ENCODE measurements at regions not wholly inside any gene's neighbourhood (a gene's known extent, or its start where the extent isn't known, plus 50 kb on each side); places are given as distances from the start of the nearest gene placed in this dataset.

GRCh38 chr11:112728288-112728687 lies 232.9 kb upstream of the NCAM1 start:
- H4K5ac ChIP-seq (ENCODE audit: low read length): no peak overlapping the region
- no peak overlapping the region for H3K9ac ChIP-seq (ENCODE audit: low read length)
- H3K4ac ChIP-seq (ENCODE audit: low read depth, low read length): no peak overlapping the region
- no peak overlapping the region for H3K56ac ChIP-seq (ENCODE audit: low read length)
- no peak overlapping the region for H2BK120ac ChIP-seq (ENCODE audit: low read depth, low read length)
- H2AK5ac ChIP-seq (ENCODE audit: low read length): no peak overlapping the region
- H4K8ac ChIP-seq (ENCODE audit: low read depth, low read length): no peak overlapping the region
- no peak overlapping the region for H3K4me3 ChIP-seq (ENCODE audit: low read length)
- no peak overlapping the region for H2BK5ac ChIP-seq (ENCODE audit: low read length)
- WGBS (ENCODE audit: extremely low coverage, insufficient coverage, low lambda C conversion rate): no CpG with 5 or more reads among the region's 2 CpGs
- H2BK15ac ChIP-seq (replicated peaks; ENCODE audit: low read depth): no peak overlapping the region
- no peaks in the 10 kb centered on the region for H3K36me3 ChIP-seq (ENCODE audit: control insufficient read depth, insufficient read depth, low read length)
- no peaks in the 10 kb centered on the region for H3K79me2 ChIP-seq (ENCODE audit: control insufficient read depth, insufficient read depth, low read length)
- H3K27ac ChIP-seq (ENCODE audit: low read depth, low read length): no peak overlapping the region
- no peak overlapping the region for H3K23ac ChIP-seq (ENCODE audit: low read length)
- H3K27me3 ChIP-seq (ENCODE audit: insufficient read depth, low read length, poor library complexity): no peaks in the 10 kb centered on the region
- no peak overlapping the region for H3K4me2 ChIP-seq (ENCODE audit: low read length)
- H3K4me1 ChIP-seq (ENCODE audit: control insufficient read depth, low read depth, low read length): no peaks in the 10 kb centered on the region
- no peak overlapping the region for H3K18ac ChIP-seq (ENCODE audit: low read length)
- DNase-seq: no peak
- no peaks in the 10 kb centered on the region for H3K79me1 ChIP-seq (ENCODE audit: low read length)

- H3K23ac ChIP-seq (ENCODE audit: low read length): no peak overlapping the region
These were observed 232.5 kb upstream of the NCAM1 start for GRCh38 chr11:112728716-112729115.

GRCh38 chr11:112730591-112730990 lies 230.6 kb upstream of the NCAM1 start:
- no CpG with 5 or more reads among the region's 5 CpGs for WGBS (ENCODE audit: extremely low coverage, insufficient coverage, low lambda C conversion rate)
- no peak for DNase-seq
- no peak overlapping the region for H3K23ac ChIP-seq (ENCODE audit: low read length)

More at GRCh38 chr11:112728716-112729115, 232.5 kb upstream of the NCAM1 start:
- H3K18ac ChIP-seq (ENCODE audit: low read length): no peak overlapping the region
- H3K56ac ChIP-seq (ENCODE audit: low read length): no peak overlapping the region
- H3K9ac ChIP-seq (ENCODE audit: low read length): no peak overlapping the region
- no peaks in the 10 kb centered on the region for H3K36me3 ChIP-seq (ENCODE audit: control insufficient read depth, insufficient read depth, low read length)
- no peaks in the 10 kb centered on the region for H3K79me2 ChIP-seq (ENCODE audit: control insufficient read depth, insufficient read depth, low read length)
- no peaks in the 10 kb centered on the region for H3K4me1 ChIP-seq (ENCODE audit: control insufficient read depth, low read depth, low read length)
- H2BK15ac ChIP-seq (replicated peaks; ENCODE audit: low read depth): no peak overlapping the region
- no peak overlapping the region for H2AK5ac ChIP-seq (ENCODE audit: low read length)
- H3K4ac ChIP-seq (ENCODE audit: low read depth, low read length): no peak overlapping the region
- no peaks in the 10 kb centered on the region for H3K79me1 ChIP-seq (ENCODE audit: low read length)
- H3K4me2 ChIP-seq (ENCODE audit: low read length): no peak overlapping the region
- no CpG with 5 or more reads among the region's 4 CpGs for WGBS (ENCODE audit: extremely low coverage, insufficient coverage, low lambda C conversion rate)
- no peak overlapping the region for H3K27ac ChIP-seq (ENCODE audit: low read depth, low read length)
- no peak for DNase-seq
- no peak overlapping the region for H2BK120ac ChIP-seq (ENCODE audit: low read depth, low read length)
- no peak overlapping the region for H4K8ac ChIP-seq (ENCODE audit: low read depth, low read length)
- no peak overlapping the region for H2BK5ac ChIP-seq (ENCODE audit: low read length)
- no peak overlapping the region for H4K5ac ChIP-seq (ENCODE audit: low read length)
- H3K4me3 ChIP-seq (ENCODE audit: low read length): no peak overlapping the region
- no peaks in the 10 kb centered on the region for H3K27me3 ChIP-seq (ENCODE audit: insufficient read depth, low read length, poor library complexity)

GRCh38 chr11:112731538-112731937 lies 229.7 kb upstream of the NCAM1 start:
- H2BK5ac ChIP-seq (ENCODE audit: low read length): no peak overlapping the region
- H3K36me3 ChIP-seq (ENCODE audit: control insufficient read depth, insufficient read depth, low read length): no peaks in the 10 kb centered on the region
- H3K79me2 ChIP-seq (ENCODE audit: control insufficient read depth, insufficient read depth, low read length): no peaks in the 10 kb centered on the region
- no peak overlapping the region for H4K8ac ChIP-seq (ENCODE audit: low read depth, low read length)
- H2BK15ac ChIP-seq (replicated peaks; ENCODE audit: low read depth): no peak overlapping the region
- no CpG with 5 or more reads among the region's 2 CpGs for WGBS (ENCODE audit: extremely low coverage, insufficient coverage, low lambda C conversion rate)
- H3K4me3 ChIP-seq (ENCODE audit: low read length): no peak overlapping the region
- H3K4ac ChIP-seq (ENCODE audit: low read depth, low read length): no peak overlapping the region
- H3K4me1 ChIP-seq (ENCODE audit: control insufficient read depth, low read depth, low read length): no peaks in the 10 kb centered on the region
- H3K27me3 ChIP-seq (ENCODE audit: insufficient read depth, low read length, poor library complexity): no peaks in the 10 kb centered on the region
- H3K9ac ChIP-seq (ENCODE audit: low read length): no peak overlapping the region
- H2BK120ac ChIP-seq (ENCODE audit: low read depth, low read length): no peak overlapping the region
- no peak overlapping the region for H2AK5ac ChIP-seq (ENCODE audit: low read length)
- H3K23ac ChIP-seq (ENCODE audit: low read length): no peak overlapping the region
- H3K18ac ChIP-seq (ENCODE audit: low read length): no peak overlapping the region
- H3K79me1 ChIP-seq (ENCODE audit: low read length): no peaks in the 10 kb centered on the region
- no peak overlapping the region for H3K4me2 ChIP-seq (ENCODE audit: low read length)
- H4K5ac ChIP-seq (ENCODE audit: low read length): no peak overlapping the region
- no peak overlapping the region for H3K56ac ChIP-seq (ENCODE audit: low read length)
- DNase-seq: no peak
- H3K27ac ChIP-seq (ENCODE audit: low read depth, low read length): no peak overlapping the region

More at GRCh38 chr11:112730591-112730990, 230.6 kb upstream of the NCAM1 start:
- Histone ChIP-seq H3K79me2 (ENCODE audit: control insufficient read depth, insufficient read depth, low read length) (no peaks in the 10 kb centered on the region), H3K36me3 (ENCODE audit: control insufficient read depth, insufficient read depth, low read length) (no peaks in the 10 kb centered on the region), H3K4me1 (ENCODE audit: control insufficient read depth, low read depth, low read length) (no peaks in the 10 kb centered on the region), H3K27me3 (ENCODE audit: insufficient read depth, low read length, poor library complexity) (no peaks in the 10 kb centered on the region), H2BK120ac (ENCODE audit: low read depth, low read length) (no peak overlapping the region), H4K5ac (ENCODE audit: low read length) (no peak overlapping the region), H2BK15ac (replicated peaks; ENCODE audit: low read depth) (no peak overlapping the region), H3K79me1 (ENCODE audit: low read length) (no peaks in the 10 kb centered on the region), H3K27ac (ENCODE audit: low read depth, low read length) (no peak overlapping the region), H3K9ac (ENCODE audit: low read length) (no peak overlapping the region), H3K56ac (ENCODE audit: low read length) (no peak overlapping the region), H3K18ac (ENCODE audit: low read length) (no peak overlapping the region), H2BK5ac (ENCODE audit: low read length) (no peak overlapping the region), H3K4ac (ENCODE audit: low read depth, low read length) (no peak overlapping the region), H3K4me3 (ENCODE audit: low read length) (no peak overlapping the region), H4K8ac (ENCODE audit: low read depth, low read length) (no peak overlapping the region), H2AK5ac (ENCODE audit: low read length) (no peak overlapping the region), H3K4me2 (ENCODE audit: low read length) (no peak overlapping the region)

GRCh38 chr11:112732031-112732430 lies 229.2 kb upstream of the NCAM1 start:
- no peaks in the 10 kb centered on the region for H3K27me3 ChIP-seq (ENCODE audit: insufficient read depth, low read length, poor library complexity)
- no peaks in the 10 kb centered on the region for H3K36me3 ChIP-seq (ENCODE audit: control insufficient read depth, insufficient read depth, low read length)
- H3K4me2 ChIP-seq (ENCODE audit: low read length): no peak overlapping the region
- H3K4me3 ChIP-seq (ENCODE audit: low read length): no peak overlapping the region
- no peak for DNase-seq
- H3K56ac ChIP-seq (ENCODE audit: low read length): no peak overlapping the region
- no peak overlapping the region for H3K4ac ChIP-seq (ENCODE audit: low read depth, low read length)
- no peaks in the 10 kb centered on the region for H3K4me1 ChIP-seq (ENCODE audit: control insufficient read depth, low read depth, low read length)
- no peak overlapping the region for H3K27ac ChIP-seq (ENCODE audit: low read depth, low read length)
- H4K8ac ChIP-seq (ENCODE audit: low read depth, low read length): no peak overlapping the region
- WGBS (ENCODE audit: extremely low coverage, insufficient coverage, low lambda C conversion rate): no CpG with 5 or more reads among the region's 4 CpGs
- no peak overlapping the region for H2AK5ac ChIP-seq (ENCODE audit: low read length)
- H3K79me2 ChIP-seq (ENCODE audit: control insufficient read depth, insufficient read depth, low read length): no peaks in the 10 kb centered on the region
- no peak overlapping the region for H4K5ac ChIP-seq (ENCODE audit: low read length)
- H2BK120ac ChIP-seq (ENCODE audit: low read depth, low read length): no peak overlapping the region
- H2BK5ac ChIP-seq (ENCODE audit: low read length): no peak overlapping the region
- H3K18ac ChIP-seq (ENCODE audit: low read length): no peak overlapping the region
- H3K79me1 ChIP-seq (ENCODE audit: low read length): no peaks in the 10 kb centered on the region
- no peak overlapping the region for H2BK15ac ChIP-seq (replicated peaks; ENCODE audit: low read depth)
- no peak overlapping the region for H3K23ac ChIP-seq (ENCODE audit: low read length)
- H3K9ac ChIP-seq (ENCODE audit: low read length): no peak overlapping the region

- Histone ChIP-seq H3K79me1 (ENCODE audit: low read length) (no peaks in the 10 kb centered on the region), H3K4ac (ENCODE audit: low read depth, low read length) (no peak overlapping the region), H3K23ac (ENCODE audit: low read length) (no peak overlapping the region), H3K18ac (ENCODE audit: low read length) (no peak overlapping the region), H2BK15ac (replicated peaks; ENCODE audit: low read depth) (no peak overlapping the region), H2BK5ac (ENCODE audit: low read length) (no peak overlapping the region), H3K27me3 (ENCODE audit: insufficient read depth, low read length, poor library complexity) (no peaks in the 10 kb centered on the region), H4K5ac (ENCODE audit: low read length) (no peak overlapping the region), H3K79me2 (ENCODE audit: control insufficient read depth, insufficient read depth, low read length) (no peaks in the 10 kb centered on the region), H3K9ac (ENCODE audit: low read length) (no peak overlapping the region), H2AK5ac (ENCODE audit: low read length) (no peak overlapping the region), H3K36me3 (ENCODE audit: control insufficient read depth, insufficient read depth, low read length) (no peaks in the 10 kb centered on the region), H3K56ac (ENCODE audit: low read length) (no peak overlapping the region), H3K4me3 (ENCODE audit: low read length) (no peak overlapping the region), H4K8ac (ENCODE audit: low read depth, low read length) (no peak overlapping the region), H2BK120ac (ENCODE audit: low read depth, low read length) (no peak overlapping the region), H3K4me2 (ENCODE audit: low read length) (no peak overlapping the region), H3K27ac (ENCODE audit: low read depth, low read length) (no peak overlapping the region), H3K4me1 (ENCODE audit: control insufficient read depth, low read depth, low read length) (no peaks in the 10 kb centered on the region)
- no CpG with 5 or more reads among the region's 3 CpGs for WGBS (ENCODE audit: extremely low coverage, insufficient coverage, low lambda C conversion rate)
- peak; percentile 74 for DNase-seq
These were observed 227.0 kb upstream of the NCAM1 start for GRCh38 chr11:112734207-112734606.

All from mesendoderm (in vitro differentiated cells).